DND-41 (cell line): ENCODE measurements at regions not wholly inside any gene's neighbourhood (a gene's known extent, or its start where the extent isn't known, plus 50 kb on each side); places are given as distances from the start of the nearest gene placed in this dataset.
"Not testable (repeated sequence)": the region's sequence is repeated elsewhere in the genome, so short reads cannot be mapped to it uniquely, and the experiment has no call there.

Source experiments
- ATAC-seq: fragments of 200-7000 bp; cut with Tn5 transposase; 3 replicates; pipeline ENCODE4 v1.9.1; 2021; ENCODE audit warnings: low read depth; ENCODE audit not compliant: insufficient read depth
- DNase-seq: peaks from one replicate; pipeline ENCODE4 v3.0.0-alpha.2; 2020
- H2AFZ ChIP-seq: 2 replicates; pipeline ENCODE4 v1.6.0; 2012; ENCODE audit warnings: low read depth, low read length
- H3K27ac ChIP-seq: 2 replicates; pipeline ENCODE4 v1.5.1; 2012; ENCODE audit warnings: low read length, inconsistent platforms
- H3K27me3 ChIP-seq: fragments of 200-600 bp; sonication (generic); 2 replicates; pipeline ENCODE4 v1.6.0; 2012; ENCODE audit warnings: low read length, mild to moderate bottlenecking, inconsistent platforms; ENCODE audit not compliant: insufficient read depth, poor library complexity
- H3K36me3 ChIP-seq: 2 replicates; pipeline ENCODE4 v1.5.1; 2012; ENCODE audit warnings: low read length, inconsistent platforms; ENCODE audit not compliant: insufficient read depth
- H3K4me1 ChIP-seq: 2 replicates; pipeline ENCODE4 v1.5.1; 2012; ENCODE audit warnings: mild to moderate bottlenecking, low read length; ENCODE audit not compliant: insufficient read depth
- H3K4me2 ChIP-seq: 2 replicates; pipeline ENCODE4 v1.6.0; 2012; ENCODE audit warnings: mild to moderate bottlenecking, moderate library complexity, low read length, inconsistent platforms; ENCODE audit not compliant: insufficient read depth
- H3K4me3 ChIP-seq, 2 experiments: fragments of 200-600 bp in 1 of 2; shearing (Covaris generic) in 1 of 2; 2 replicates each; pipeline ENCODE4 v1.5.1; 2012 to 2016; ENCODE audit warnings: inconsistent platforms in 2 of 2, low read length in 2 of 2, mild to moderate bottlenecking in 2 of 2, low read depth in 1 of 2, moderate library complexity in 1 of 2
- H3K79me2 ChIP-seq: 2 replicates; pipeline ENCODE4 v1.6.0; 2012; ENCODE audit warnings: low read length, inconsistent platforms; ENCODE audit not compliant: insufficient read depth
- H3K9ac ChIP-seq: 2 replicates; pipeline ENCODE4 v1.6.0; 2012; ENCODE audit warnings: low read depth, mild to moderate bottlenecking, inconsistent platforms, low read length, moderate library complexity
- H3K9me3 ChIP-seq: 2 replicates; pipeline ENCODE4 v1.5.1; 2012; ENCODE audit warnings: low read length, moderate library complexity, mild to moderate bottlenecking, inconsistent platforms; ENCODE audit not compliant: insufficient read depth, severe bottlenecking
- H4K20me1 ChIP-seq: 2 replicates; pipeline ENCODE4 v1.6.0; 2012; ENCODE audit warnings: low read length; ENCODE audit not compliant: insufficient read depth
- EZH2 ChIP-seq: IDR thresholded peaks from 3 replicates; pipeline ENCODE4 v1.6.1; 2012; ENCODE audit warnings: borderline replicate concordance, low read depth, mild to moderate bottlenecking, moderate library complexity, low read length, inconsistent platforms; ENCODE audit not compliant: severe bottlenecking
- TF ChIP-seq, protein P1 (sequence below): IDR thresholded peaks from 2 replicates; pipeline ENCODE4 v1.5.1; 2012; ENCODE audit warnings: borderline replicate concordance, low read length, moderate library complexity, mild to moderate bottlenecking; ENCODE audit not compliant: poor library complexity, severe bottlenecking; ENCODE audit errors: extremely low read depth

GRCh38 chr11:128146926-128147605, 440.3 kb downstream of the ETS1 start:
- Histone ChIP-seq H3K9me3 (no peaks in the 10 kb centered on the region), H3K27ac (no peak overlapping the region), H3K79me2 (no peaks in the 10 kb centered on the region), H3K36me3 (no peaks in the 10 kb centered on the region), H3K27me3 (no peaks in the 10 kb centered on the region), H3K9ac (no peak overlapping the region), H3K4me3 (no peak overlapping the region), H3K4me2 (no peak overlapping the region), H4K20me1 (no peaks in the 10 kb centered on the region), H3K4me1 (peaks cover 3% of the 10 kb centered on the region; the same call in 1 of the 2 replicates), H2AFZ (peak overlapping the region; percentile 27; the same call in 1 of the 2 replicates)
- ATAC-seq: no peak
- no peak for TF ChIP-seq EZH2
- TF ChIP-seq, protein P1, sequence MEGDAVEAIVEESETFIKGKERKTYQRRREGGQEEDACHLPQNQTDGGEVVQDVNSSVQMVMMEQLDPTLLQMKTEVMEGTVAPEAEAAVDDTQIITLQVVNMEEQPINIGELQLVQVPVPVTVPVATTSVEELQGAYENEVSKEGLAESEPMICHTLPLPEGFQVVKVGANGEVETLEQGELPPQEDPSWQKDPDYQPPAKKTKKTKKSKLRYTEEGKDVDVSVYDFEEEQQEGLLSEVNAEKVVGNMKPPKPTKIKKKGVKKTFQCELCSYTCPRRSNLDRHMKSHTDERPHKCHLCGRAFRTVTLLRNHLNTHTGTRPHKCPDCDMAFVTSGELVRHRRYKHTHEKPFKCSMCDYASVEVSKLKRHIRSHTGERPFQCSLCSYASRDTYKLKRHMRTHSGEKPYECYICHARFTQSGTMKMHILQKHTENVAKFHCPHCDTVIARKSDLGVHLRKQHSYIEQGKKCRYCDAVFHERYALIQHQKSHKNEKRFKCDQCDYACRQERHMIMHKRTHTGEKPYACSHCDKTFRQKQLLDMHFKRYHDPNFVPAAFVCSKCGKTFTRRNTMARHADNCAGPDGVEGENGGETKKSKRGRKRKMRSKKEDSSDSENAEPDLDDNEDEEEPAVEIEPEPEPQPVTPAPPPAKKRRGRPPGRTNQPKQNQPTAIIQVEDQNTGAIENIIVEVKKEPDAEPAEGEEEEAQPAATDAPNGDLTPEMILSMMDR: no peak
- no peak for DNase-seq

DNA sequence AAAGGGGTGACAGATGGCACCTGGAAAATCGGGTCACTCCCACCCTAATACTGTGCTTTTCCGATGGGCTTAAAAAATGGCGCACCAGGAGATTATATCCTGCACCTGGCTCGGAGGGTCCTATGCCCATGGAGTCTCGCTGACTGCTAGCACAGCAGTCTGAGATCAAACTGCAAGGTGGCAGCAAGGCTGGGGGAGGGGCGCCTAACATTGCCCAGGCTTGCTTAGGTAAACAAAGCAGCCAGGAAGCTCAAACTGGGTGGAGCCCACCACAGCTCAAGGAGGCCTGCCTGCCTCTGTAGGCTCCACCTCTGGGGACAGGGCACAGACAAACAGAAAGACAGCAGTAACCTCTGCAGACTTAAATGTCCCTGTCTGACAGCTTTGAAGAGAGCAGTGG, 447.1 kb downstream of the ETS1 start:
- ATAC-seq, DNase-seq, H3K36me3 ChIP-seq, H3K9me3 ChIP-seq, H3K27ac ChIP-seq, H3K4me1 ChIP-seq, H3K4me3 ChIP-seq, H3K9ac ChIP-seq, H3K27me3 ChIP-seq, H3K79me2 ChIP-seq, H4K20me1 ChIP-seq, H2AFZ ChIP-seq, H3K4me2 ChIP-seq: not testable (repeated sequence)

GRCh38 chr11:128135451-128135850, 451.9 kb downstream of the ETS1 start:
- no peaks in the 10 kb centered on the region for H4K20me1 ChIP-seq
- no peaks in the 10 kb centered on the region for H3K27me3 ChIP-seq
- ATAC-seq (no peak), DNase-seq (no peak)
- H3K79me2 ChIP-seq: no peaks in the 10 kb centered on the region
- H2AFZ ChIP-seq: no peak overlapping the region
- H3K36me3 ChIP-seq: no peaks in the 10 kb centered on the region
- no peak for TF ChIP-seq EZH2
- TF ChIP-seq, protein P1: no peak
- no peaks in the 10 kb centered on the region for H3K4me1 ChIP-seq
- no peak overlapping the region for H3K4me3 ChIP-seq
- H3K4me2 ChIP-seq: no peak overlapping the region
- H3K9ac ChIP-seq: no peak overlapping the region
- H3K27ac ChIP-seq: no peak overlapping the region
- H3K9me3 ChIP-seq: no peaks in the 10 kb centered on the region

GRCh38 chr11:128133501-128133900, 453.9 kb downstream of the ETS1 start:
- no peak overlapping the region for H3K4me2 ChIP-seq
- no peak overlapping the region for H3K27ac ChIP-seq
- no peak for DNase-seq
- H2AFZ ChIP-seq: no peak overlapping the region
- H3K4me1 ChIP-seq: no peaks in the 10 kb centered on the region
- H3K79me2 ChIP-seq: no peaks in the 10 kb centered on the region
- TF ChIP-seq EZH2: no peak
- TF ChIP-seq, protein P1: no peak
- no peak for ATAC-seq
- H3K27me3 ChIP-seq: no peaks in the 10 kb centered on the region
- no peaks in the 10 kb centered on the region for H4K20me1 ChIP-seq
- H3K36me3 ChIP-seq: no peaks in the 10 kb centered on the region
- H3K9me3 ChIP-seq: no peaks in the 10 kb centered on the region
- no peak overlapping the region for H3K9ac ChIP-seq
- no peak overlapping the region for H3K4me3 ChIP-seq
